ENCODE measurements at regions not wholly inside any gene's neighbourhood (a gene's known extent, or its start where the extent isn't known, plus 50 kb on each side); places are given as distances from the start of the nearest gene placed in this dataset.

DNA sequence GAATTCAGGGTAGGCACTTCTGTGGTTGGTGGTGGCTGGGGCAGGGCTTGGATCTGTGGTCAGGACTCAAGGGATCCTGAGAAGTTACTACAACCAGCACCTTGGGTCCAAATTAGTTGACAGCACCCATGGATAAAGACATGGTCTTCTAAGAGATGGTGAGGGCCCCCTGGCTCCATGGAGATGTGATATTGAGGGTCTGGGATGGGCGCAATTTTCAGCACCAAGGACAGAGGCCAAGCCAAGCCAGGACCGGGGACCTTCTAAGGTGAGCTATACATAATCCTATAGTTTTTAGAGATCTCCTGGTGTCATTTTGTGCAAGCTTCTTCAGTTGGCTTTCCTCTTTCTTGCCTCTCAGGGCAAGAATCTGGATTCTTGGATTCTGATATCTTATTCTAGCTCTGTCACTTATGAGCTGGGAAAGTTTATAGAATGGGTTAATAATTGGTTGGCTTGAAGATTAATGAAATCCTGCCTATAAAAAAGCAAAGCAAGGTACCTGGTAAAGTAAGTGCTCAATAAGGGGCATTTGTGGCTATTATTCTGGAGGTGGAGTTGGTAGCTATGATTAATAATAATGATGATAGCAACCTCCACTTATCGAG is 130.1 kb upstream of the LHX5 start:
- POLR2A ChIA-PET: no interaction called here
- Histone ChIP-seq H3K27ac (ENCODE audit: low read depth, low read length) (no peak overlapping the region), H3K9me3 (ENCODE audit: control insufficient read depth, insufficient read depth, low read length) (no peaks in the 10 kb centered on the region), H3K27me3 (ENCODE audit: control insufficient read depth, insufficient read depth, low read length) (no peaks in the 10 kb centered on the region), H3K4me3 (ENCODE audit: low read depth, low read length) (no peak overlapping the region)
- CTCF ChIA-PET: no interaction called here
- no peak for DNase-seq (ENCODE audit: low read depth, low spot score)
- TF ChIP-seq, protein P1, sequence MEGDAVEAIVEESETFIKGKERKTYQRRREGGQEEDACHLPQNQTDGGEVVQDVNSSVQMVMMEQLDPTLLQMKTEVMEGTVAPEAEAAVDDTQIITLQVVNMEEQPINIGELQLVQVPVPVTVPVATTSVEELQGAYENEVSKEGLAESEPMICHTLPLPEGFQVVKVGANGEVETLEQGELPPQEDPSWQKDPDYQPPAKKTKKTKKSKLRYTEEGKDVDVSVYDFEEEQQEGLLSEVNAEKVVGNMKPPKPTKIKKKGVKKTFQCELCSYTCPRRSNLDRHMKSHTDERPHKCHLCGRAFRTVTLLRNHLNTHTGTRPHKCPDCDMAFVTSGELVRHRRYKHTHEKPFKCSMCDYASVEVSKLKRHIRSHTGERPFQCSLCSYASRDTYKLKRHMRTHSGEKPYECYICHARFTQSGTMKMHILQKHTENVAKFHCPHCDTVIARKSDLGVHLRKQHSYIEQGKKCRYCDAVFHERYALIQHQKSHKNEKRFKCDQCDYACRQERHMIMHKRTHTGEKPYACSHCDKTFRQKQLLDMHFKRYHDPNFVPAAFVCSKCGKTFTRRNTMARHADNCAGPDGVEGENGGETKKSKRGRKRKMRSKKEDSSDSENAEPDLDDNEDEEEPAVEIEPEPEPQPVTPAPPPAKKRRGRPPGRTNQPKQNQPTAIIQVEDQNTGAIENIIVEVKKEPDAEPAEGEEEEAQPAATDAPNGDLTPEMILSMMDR (IDR thresholded peaks at IDR 0.05; ENCODE audit: low read depth, low read length): no peak

DNA sequence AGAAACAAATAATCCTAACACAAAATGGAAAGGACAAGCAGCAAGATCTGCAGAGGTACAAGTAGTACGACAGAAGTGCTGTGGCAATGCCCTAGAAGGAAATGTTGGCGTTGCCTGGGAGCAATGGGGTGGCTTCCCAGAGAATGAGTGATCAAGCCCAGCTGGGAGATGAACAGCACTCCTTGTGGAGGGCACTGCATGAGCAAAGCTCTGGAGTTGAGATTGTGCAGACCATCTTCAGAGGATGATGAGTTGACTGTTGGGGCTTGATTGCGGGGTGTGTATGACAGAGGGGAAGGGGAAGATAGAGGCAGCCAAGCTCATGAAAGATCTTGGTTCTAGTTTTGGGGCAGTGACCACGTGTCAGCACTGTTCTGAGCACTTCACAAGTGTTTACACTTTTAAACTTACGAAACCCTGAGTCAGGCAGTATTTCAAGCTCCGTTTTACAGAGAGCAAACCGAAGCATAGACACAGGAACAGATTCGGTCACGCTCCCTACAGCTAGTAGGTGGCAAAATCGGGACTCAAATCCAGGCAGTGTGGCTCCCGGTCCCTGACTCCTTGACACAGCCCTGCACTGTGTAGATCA is 127.2 kb upstream of the LHX5 start:
- no peak overlapping the region for H3K27ac ChIP-seq (ENCODE audit: low read depth, low read length)
- no peak overlapping the region for H3K4me3 ChIP-seq (ENCODE audit: low read depth, low read length)
- CTCF ChIA-PET: no interaction called here
- no peak for DNase-seq (ENCODE audit: low read depth, low spot score)
- no peaks in the 10 kb centered on the region for H3K27me3 ChIP-seq (ENCODE audit: control insufficient read depth, insufficient read depth, low read length)
- no peaks in the 10 kb centered on the region for H3K9me3 ChIP-seq (ENCODE audit: control insufficient read depth, insufficient read depth, low read length)
- POLR2A ChIA-PET: no interaction called here
- TF ChIP-seq, protein P1 (IDR thresholded peaks at IDR 0.05; ENCODE audit: low read depth, low read length): no peak

- Histone ChIP-seq H3K4me3 (ENCODE audit: low read depth, low read length) (no peak overlapping the region), H3K27me3 (ENCODE audit: control insufficient read depth, insufficient read depth, low read length) (no peaks in the 10 kb centered on the region), H3K27ac (ENCODE audit: low read depth, low read length) (no peak overlapping the region), H3K9me3 (ENCODE audit: control insufficient read depth, insufficient read depth, low read length) (no peaks in the 10 kb centered on the region)
- DNase-seq (ENCODE audit: low read depth, low spot score): no peak
- TF ChIP-seq, protein P1 (IDR thresholded peaks at IDR 0.05; ENCODE audit: low read depth, low read length): no peak
- POLR2A ChIA-PET: no interaction called here
- CTCF ChIA-PET: interaction anchor here (0.6 to 1.1 kb wide), 2 partner anchors 33 to 777 kb away, joined by 3 to 4 read pairs; no protein-coding TSS in a partner anchor
Observed at GRCh38 chr12:113594967-113595366, 123.3 kb upstream of the LHX5 start.

DNA sequence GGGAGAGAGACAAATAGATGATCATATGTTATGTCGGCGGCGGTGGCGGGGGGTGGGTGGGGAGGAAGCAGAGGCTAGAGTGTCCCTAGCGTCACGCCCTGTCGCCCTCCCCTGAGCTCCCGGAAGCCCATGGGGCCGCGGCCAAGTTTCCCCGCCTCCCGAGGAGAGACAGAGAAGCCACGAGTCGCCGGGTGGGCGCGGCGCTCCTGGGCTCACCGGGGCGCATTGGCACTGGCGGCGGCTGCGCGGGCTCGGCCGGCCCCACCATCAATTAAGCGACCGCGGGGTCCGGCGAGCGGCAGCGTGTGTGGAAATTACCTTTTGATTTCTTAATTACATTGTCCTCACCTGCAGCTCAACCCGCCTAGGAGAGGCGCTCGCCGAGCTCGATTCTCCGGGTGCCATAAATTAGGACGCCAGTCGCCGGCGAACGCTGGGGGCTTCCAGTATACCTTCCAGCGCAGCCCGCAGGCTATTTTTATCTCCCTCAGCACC is 119.9 kb upstream of the LHX5 start:
- POLR2A ChIA-PET: interaction anchor here (0.6 kb wide), 1 partner anchor 67 kb away, joined by 4 read pairs; no protein-coding TSS in a partner anchor
- CTCF ChIA-PET: no interaction called here
- H3K4me3 ChIP-seq (ENCODE audit: low read depth, low read length): no peak overlapping the region
- H3K27me3 ChIP-seq (ENCODE audit: control insufficient read depth, insufficient read depth, low read length): no peaks in the 10 kb centered on the region
- H3K27ac ChIP-seq (ENCODE audit: low read depth, low read length): no peak overlapping the region
- no peaks in the 10 kb centered on the region for H3K9me3 ChIP-seq (ENCODE audit: control insufficient read depth, insufficient read depth, low read length)
- TF ChIP-seq, protein P1 (IDR thresholded peaks at IDR 0.05; ENCODE audit: low read depth, low read length): no peak
- no peak for DNase-seq (ENCODE audit: low read depth, low spot score)

DNA sequence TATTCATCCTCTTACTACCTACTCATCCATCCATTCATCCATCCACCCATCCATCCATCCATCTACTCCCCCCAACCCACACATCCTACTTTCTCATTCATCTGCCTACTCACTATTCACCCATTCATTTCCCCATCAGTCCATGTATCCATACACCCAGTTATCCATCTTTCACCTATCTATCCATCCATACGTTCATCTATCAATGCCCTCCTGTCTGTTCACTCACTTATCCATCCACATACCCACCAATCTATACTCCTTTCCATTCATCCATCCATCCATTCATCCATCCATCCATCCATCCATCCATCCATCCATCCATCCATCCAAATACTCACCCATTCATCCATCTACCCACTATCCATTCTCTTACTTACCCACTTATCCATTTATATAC is 117.8 kb upstream of the LHX5 start:
- H3K9me3 ChIP-seq (ENCODE audit: control insufficient read depth, insufficient read depth, low read length): no peaks in the 10 kb centered on the region
- H3K27me3 ChIP-seq (ENCODE audit: control insufficient read depth, insufficient read depth, low read length): no peaks in the 10 kb centered on the region
- TF ChIP-seq, protein P1 (IDR thresholded peaks at IDR 0.05; ENCODE audit: low read depth, low read length): no peak
- no peak overlapping the region for H3K4me3 ChIP-seq (ENCODE audit: low read depth, low read length)
- DNase-seq (ENCODE audit: low read depth, low spot score): no peak
- ChIA-PET POLR2A (no interaction called here), CTCF (no interaction called here)
- H3K27ac ChIP-seq (ENCODE audit: low read depth, low read length): no peak overlapping the region

Measured in AG04450 (cell line).